Lower lobe of right lung (tissue), 2 donors: ENCODE measurements at regions not wholly inside any gene's neighbourhood (a gene's known extent, or its start where the extent isn't known, plus 50 kb on each side); places are given as distances from the start of the nearest gene placed in this dataset.

ENCODE experiments used
- ATAC-seq, 2 donors: fragments of 200-7000 bp; cut with Tn5 transposase; one replicate each; pipeline ENCODE4 v1.9.1; 2020 to 2022; ENCODE audit warnings: mild to moderate bottlenecking in 2 of 2, moderate library complexity in 2 of 2
- DNase-seq: peaks from one replicate; pipeline ENCODE4 v3.0.0-alpha.2; 2020
- H3K27ac ChIP-seq: fragments of 200-600 bp; one replicate; pipeline ENCODE4 v1.8.0; 2022
- H3K27me3 ChIP-seq: fragments of 200-600 bp; one replicate; pipeline ENCODE4 v1.8.0; 2022; ENCODE audit warnings: low read depth
- H3K36me3 ChIP-seq: fragments of 200-600 bp; one replicate; pipeline ENCODE4 v1.8.0; 2022; ENCODE audit warnings: mild to moderate bottlenecking
- H3K4me1 ChIP-seq: fragments of 200-600 bp; one replicate; pipeline ENCODE4 v1.8.0; 2022
- H3K4me3 ChIP-seq: fragments of 200-600 bp; one replicate; pipeline ENCODE4 v1.8.0; 2022; ENCODE audit warnings: mild to moderate bottlenecking
- H3K9me3 ChIP-seq: fragments of 200-600 bp; one replicate; pipeline ENCODE4 v1.8.0; 2022
- intact Hi-C: fragments of 100-400 bp; cut with DNase I; formaldehyde crosslinking; loops from one replicate; pipeline ENCODE4 v1.11.0; 2022
- TF ChIP-seq, protein P1 (sequence below): fragments of 200-600 bp; IDR thresholded peaks from one replicate; pipeline ENCODE4 v1.8.0; 2022; ENCODE audit warnings: antibody characterized with exemption, mild to moderate bottlenecking
- donor health status: DM: no; HTN: yes; CAD: no; lungs with severe emphysema.

DNA sequence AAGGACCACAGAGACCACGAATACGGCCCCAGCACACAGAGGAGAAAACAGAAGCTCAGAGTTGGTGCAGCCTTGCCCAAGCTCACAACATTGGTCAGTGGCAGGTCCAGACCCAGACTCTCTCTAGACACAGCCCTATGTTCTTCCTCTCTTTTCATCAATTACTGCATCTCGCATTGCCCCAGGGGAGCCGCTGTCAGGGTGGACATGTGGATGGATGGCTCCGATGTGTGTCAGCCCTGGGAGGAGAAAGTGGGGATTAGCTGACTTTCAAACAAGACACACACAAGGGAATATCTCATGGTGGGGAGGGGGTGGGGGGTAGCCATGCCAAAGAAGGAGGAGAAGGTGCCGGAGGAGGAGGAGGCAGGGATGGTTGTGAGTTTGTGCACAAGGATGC lies 556.8 kb downstream of the NPHP4 start:
- H3K9me3 ChIP-seq = no peaks in the 10 kb centered on the region
- H3K27me3 ChIP-seq = peaks cover 29% of the 10 kb centered on the region
- no peak for ATAC-seq
- TF ChIP-seq, protein P1, sequence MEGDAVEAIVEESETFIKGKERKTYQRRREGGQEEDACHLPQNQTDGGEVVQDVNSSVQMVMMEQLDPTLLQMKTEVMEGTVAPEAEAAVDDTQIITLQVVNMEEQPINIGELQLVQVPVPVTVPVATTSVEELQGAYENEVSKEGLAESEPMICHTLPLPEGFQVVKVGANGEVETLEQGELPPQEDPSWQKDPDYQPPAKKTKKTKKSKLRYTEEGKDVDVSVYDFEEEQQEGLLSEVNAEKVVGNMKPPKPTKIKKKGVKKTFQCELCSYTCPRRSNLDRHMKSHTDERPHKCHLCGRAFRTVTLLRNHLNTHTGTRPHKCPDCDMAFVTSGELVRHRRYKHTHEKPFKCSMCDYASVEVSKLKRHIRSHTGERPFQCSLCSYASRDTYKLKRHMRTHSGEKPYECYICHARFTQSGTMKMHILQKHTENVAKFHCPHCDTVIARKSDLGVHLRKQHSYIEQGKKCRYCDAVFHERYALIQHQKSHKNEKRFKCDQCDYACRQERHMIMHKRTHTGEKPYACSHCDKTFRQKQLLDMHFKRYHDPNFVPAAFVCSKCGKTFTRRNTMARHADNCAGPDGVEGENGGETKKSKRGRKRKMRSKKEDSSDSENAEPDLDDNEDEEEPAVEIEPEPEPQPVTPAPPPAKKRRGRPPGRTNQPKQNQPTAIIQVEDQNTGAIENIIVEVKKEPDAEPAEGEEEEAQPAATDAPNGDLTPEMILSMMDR = no peak
- no peak overlapping the region for H3K27ac ChIP-seq
- no peak for DNase-seq
- intact Hi-C loops = no loop called here
- no peaks in the 10 kb centered on the region for H3K36me3 ChIP-seq
- no peaks in the 10 kb centered on the region for H3K4me1 ChIP-seq
- H3K4me3 ChIP-seq = no peak overlapping the region

DNA sequence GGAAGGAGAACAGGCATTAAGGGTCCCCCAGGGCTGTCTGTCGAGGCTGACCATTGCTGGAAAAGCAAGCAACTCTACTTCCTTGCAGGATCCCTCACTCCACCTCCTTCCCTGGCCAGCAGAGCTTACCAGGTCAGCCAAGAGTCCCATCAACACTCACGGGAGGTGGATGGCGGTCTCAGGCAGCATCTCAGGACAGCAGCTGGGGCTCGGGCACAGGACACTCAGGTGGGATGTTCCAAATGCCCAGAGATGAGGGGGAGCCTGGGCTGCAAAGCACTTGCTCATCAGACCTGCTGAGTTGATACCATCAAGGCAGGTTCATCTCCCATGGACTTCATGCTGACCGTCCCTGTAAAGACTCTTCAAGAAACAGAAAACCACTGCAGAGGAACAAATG lies 559.8 kb downstream of the NPHP4 start:
- TF ChIP-seq, protein P1 = no peak
- no peak overlapping the region for H3K4me3 ChIP-seq
- intact Hi-C loops = no loop called here
- DNase-seq = no peak
- ATAC-seq = no peak
- no peaks in the 10 kb centered on the region for H3K4me1 ChIP-seq
- H3K27me3 ChIP-seq = peaks cover 50% of the 10 kb centered on the region
- no peak overlapping the region for H3K27ac ChIP-seq
- H3K9me3 ChIP-seq = no peaks in the 10 kb centered on the region
- H3K36me3 ChIP-seq = no peaks in the 10 kb centered on the region

DNA sequence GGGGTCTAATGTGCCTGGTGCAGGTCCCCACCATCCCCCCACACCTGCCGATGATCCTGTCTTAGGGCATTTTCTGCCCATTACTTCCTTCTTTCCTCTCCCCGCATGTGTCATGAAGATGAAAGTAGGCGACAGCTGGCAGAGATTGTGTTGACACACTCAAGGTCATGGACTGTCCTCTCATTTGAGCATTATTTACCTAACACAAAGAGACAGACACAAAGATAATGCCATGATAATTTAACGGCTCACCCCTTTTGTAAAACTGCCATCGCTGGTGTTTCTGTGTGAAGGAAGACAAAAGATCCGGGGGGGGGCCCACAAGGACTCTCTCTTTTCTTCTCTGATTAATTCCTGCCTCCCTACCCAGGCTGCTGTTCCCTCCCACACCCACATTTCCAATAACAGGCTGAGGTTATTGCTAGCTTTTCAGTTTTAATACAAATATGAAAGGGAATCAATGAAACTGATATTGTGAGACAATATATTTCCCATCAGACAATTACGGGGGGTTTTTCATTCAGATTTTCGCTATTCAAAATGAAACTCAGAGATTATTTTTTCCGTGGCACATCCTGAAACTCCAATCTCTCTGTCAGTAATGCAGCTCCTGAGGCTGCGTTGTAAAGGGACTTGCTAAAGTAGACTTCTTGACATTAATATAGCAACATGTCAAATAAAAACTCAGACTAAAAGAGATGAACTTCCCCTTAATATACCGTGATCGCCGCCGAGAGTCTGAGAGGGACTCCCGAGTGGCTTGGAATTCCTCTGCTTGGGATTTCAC lies 561.1 kb downstream of the NPHP4 start:
- Histone ChIP-seq H3K36me3 (no peaks in the 10 kb centered on the region), H3K27ac (no peak overlapping the region), H3K27me3 (peaks cover 62% of the 10 kb centered on the region), H3K4me3 (no peak overlapping the region), H3K4me1 (no peaks in the 10 kb centered on the region), H3K9me3 (no peaks in the 10 kb centered on the region)
- DNase-seq (no peak), ATAC-seq (no peak)
- TF ChIP-seq, protein P1 = no peak
- intact Hi-C loops = no loop called here

DNA sequence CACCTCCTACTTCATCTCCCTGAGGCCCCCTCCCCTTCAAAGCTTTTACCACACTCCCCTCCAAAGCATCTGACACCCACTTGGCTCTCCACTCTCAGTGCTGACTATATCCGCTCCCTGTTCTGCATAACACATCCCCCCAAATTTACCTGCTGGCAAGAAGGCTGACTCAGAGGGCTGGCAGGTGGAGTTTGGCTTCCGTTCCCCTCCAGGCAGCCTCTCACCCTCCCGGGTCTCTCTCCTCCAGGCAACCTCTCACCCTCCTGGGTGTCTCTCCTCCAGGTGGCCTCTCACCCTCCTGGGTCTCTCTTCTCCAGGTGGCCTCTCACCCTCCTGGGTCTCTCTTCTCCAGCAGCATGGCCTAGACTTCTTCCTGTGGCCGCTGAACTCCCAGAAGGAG lies 562.1 kb downstream of the NPHP4 start:
- TF ChIP-seq, protein P1 = no peak
- Histone ChIP-seq H3K36me3 (no peaks in the 10 kb centered on the region), H3K9me3 (no peaks in the 10 kb centered on the region), H3K27me3 (peaks cover 66% of the 10 kb centered on the region), H3K4me3 (no peak overlapping the region), H3K4me1 (no peaks in the 10 kb centered on the region), H3K27ac (no peak overlapping the region)
- no peak for ATAC-seq
- intact Hi-C loops = no loop called here
- no peak for DNase-seq

DNA sequence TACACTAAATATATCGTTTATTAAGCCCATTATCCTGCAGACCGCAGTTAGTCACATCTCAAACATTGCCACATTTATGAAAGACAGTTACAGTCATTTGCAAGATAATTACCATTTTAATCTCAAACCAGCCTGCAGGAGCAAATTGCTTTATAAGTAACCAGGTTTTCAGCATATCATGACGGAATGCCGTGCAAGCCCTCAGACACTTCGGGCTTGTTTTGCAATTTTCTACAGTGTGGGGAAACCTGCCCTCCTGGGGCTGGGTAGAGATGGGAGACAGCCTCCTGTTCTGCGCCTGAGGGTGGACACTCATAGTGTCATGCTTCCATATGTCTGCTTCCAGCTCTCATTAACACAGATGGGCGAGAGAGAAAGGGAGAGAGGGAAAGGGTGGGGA lies 563.9 kb downstream of the NPHP4 start:
- H3K27me3 ChIP-seq = peaks cover 72% of the 10 kb centered on the region
- intact Hi-C loops = no loop called here
- no peak overlapping the region for H3K27ac ChIP-seq
- TF ChIP-seq, protein P1 = no peak
- no peaks in the 10 kb centered on the region for H3K4me1 ChIP-seq
- no peaks in the 10 kb centered on the region for H3K9me3 ChIP-seq
- no peak overlapping the region for H3K4me3 ChIP-seq
- no peaks in the 10 kb centered on the region for H3K36me3 ChIP-seq
- DNase-seq = no peak
- no peak for ATAC-seq
